Hepatocyte (in vitro differentiated cells): ENCODE measurements at regions not wholly inside any gene's neighbourhood (a gene's known extent, or its start where the extent isn't known, plus 50 kb on each side); places are given as distances from the start of the nearest gene placed in this dataset.

Source experiments
- DNase-seq: peaks from one replicate; pipeline ENCODE4 v3.0.0-alpha.2; 2016; ENCODE audit warnings: low spot score
- H2AFZ ChIP-seq: fragments of 200-600 bp; sonication (generic); 2 replicates; pipeline ENCODE4 v1.6.0; 2016; ENCODE audit warnings: antibody characterized with exemption, mild to moderate bottlenecking
- H3K27ac ChIP-seq: fragments of 200-600 bp; sonication (generic); 2 replicates; pipeline ENCODE4 v1.5.1; 2016; ENCODE audit warnings: mild to moderate bottlenecking
- H3K27me3 ChIP-seq: fragments of 200-600 bp; sonication (generic); 2 replicates; pipeline ENCODE4 v1.6.1; 2016
- H3K36me3 ChIP-seq: fragments of 200-600 bp; sonication (generic); replicated peaks from 2 replicates; pipeline ENCODE4 v1.5.1; 2016; ENCODE audit warnings: low read depth; ENCODE audit not compliant: insufficient read depth
- H3K4me1 ChIP-seq: fragments of 200-600 bp; sonication (generic); 2 replicates; pipeline ENCODE4 v1.5.1; 2016; ENCODE audit warnings: mild to moderate bottlenecking, moderate library complexity; ENCODE audit not compliant: insufficient read depth
- H3K4me2 ChIP-seq: fragments of 200-600 bp; sonication (generic); 2 replicates; pipeline ENCODE4 v1.6.0; 2016
- H3K4me3 ChIP-seq: fragments of 200-600 bp; sonication (generic); 2 replicates; pipeline ENCODE4 v1.5.1; 2016; ENCODE audit warnings: mild to moderate bottlenecking
- H3K79me2 ChIP-seq: fragments of 200-600 bp; sonication (generic); 2 replicates; pipeline ENCODE4 v1.6.0; 2017; ENCODE audit warnings: mild to moderate bottlenecking
- H3K9me2 ChIP-seq: fragments of 200-600 bp; sonication (generic); replicated peaks from 2 replicates; pipeline ENCODE4 v1.6.0; 2017; ENCODE audit warnings: mild to moderate bottlenecking; ENCODE audit not compliant: insufficient read depth
- H3K9me3 ChIP-seq: fragments of 200-600 bp; sonication (generic); 2 replicates; pipeline ENCODE4 v1.5.1; 2016; ENCODE audit warnings: low read depth, mild to moderate bottlenecking
- H4K20me1 ChIP-seq: fragments of 200-600 bp; sonication (generic); 2 replicates; pipeline ENCODE4 v1.6.0; 2016; ENCODE audit warnings: mild to moderate bottlenecking; ENCODE audit not compliant: insufficient read depth, poor library complexity, severe bottlenecking
- CTCF ChIP-seq: fragments of 200-600 bp; sonication (generic); IDR thresholded peaks from 2 replicates; pipeline ENCODE4 v1.5.1; 2016; ENCODE audit warnings: antibody characterized with exemption, mild to moderate bottlenecking; ENCODE audit not compliant: poor library complexity
- EZH2 ChIP-seq: fragments of 200-600 bp; sonication (generic); IDR thresholded peaks from 2 replicates; pipeline ENCODE4 v1.6.1; 2016; ENCODE audit warnings: antibody characterized with exemption, mild to moderate bottlenecking, borderline replicate concordance
- EZH2phosphoT487 ChIP-seq: fragments of 200-600 bp; sonication (generic); IDR thresholded peaks from one replicate; pipeline ENCODE4 v1.6.1; 2018; ENCODE audit warnings: antibody characterized with exemption, mild to moderate bottlenecking, low read depth, moderate library complexity; ENCODE audit not compliant: unreplicated experiment, severe bottlenecking
- WGBS: methylation state at CpG from one replicate; pipeline ENCODE4 v1.1.6; 2016; ENCODE audit warnings: low lambda C conversion rate; ENCODE audit errors: missing lambda C conversion rate; 5-methylcytosine and 5-hydroxymethylcytosine counted together

GRCh38 chr4:83875437-83875836, 339.5 kb downstream of the GPAT3 start:
- H2AFZ ChIP-seq = no peak overlapping the region
- H3K36me3 ChIP-seq = no peaks in the 10 kb centered on the region
- H3K4me3 ChIP-seq = no peak overlapping the region

GRCh38 chr4:83873996-83874395, 338.1 kb downstream of the GPAT3 start:
- Histone ChIP-seq H3K4me3 (no peak overlapping the region), H3K27ac (no peak overlapping the region), H3K36me3 (no peaks in the 10 kb centered on the region), H3K27me3 (no peaks in the 10 kb centered on the region), H3K4me2 (no peak overlapping the region), H2AFZ (no peak overlapping the region), H4K20me1 (no peaks in the 10 kb centered on the region), H3K79me2 (no peaks in the 10 kb centered on the region), H3K9me2 (no peaks in the 10 kb centered on the region), H3K9me3 (no peaks in the 10 kb centered on the region), H3K4me1 (no peaks in the 10 kb centered on the region)
- DNase-seq = no peak
- TF ChIP-seq EZH2 (no peak), CTCF (no peak), EZH2phosphoT487 (no peak)
- WGBS = 86% methylated on average over 2 of the region's 2 CpGs

More at GRCh38 chr4:83875437-83875836, 339.5 kb downstream of the GPAT3 start:
- H3K79me2 ChIP-seq = no peaks in the 10 kb centered on the region
- 62% methylated on average over 2 of the region's 2 CpGs for WGBS
- no peak for DNase-seq
- H4K20me1 ChIP-seq = no peaks in the 10 kb centered on the region
- H3K4me2 ChIP-seq = no peak overlapping the region
- no peaks in the 10 kb centered on the region for H3K4me1 ChIP-seq
- no peak for TF ChIP-seq EZH2phosphoT487
- TF ChIP-seq CTCF = no peak
- no peak for TF ChIP-seq EZH2
- H3K9me2 ChIP-seq = no peaks in the 10 kb centered on the region
- H3K9me3 ChIP-seq = no peaks in the 10 kb centered on the region
- H3K27ac ChIP-seq = no peak overlapping the region
- H3K27me3 ChIP-seq = no peaks in the 10 kb centered on the region

GRCh38 chr4:83870328-83870950, 334.5 kb downstream of the GPAT3 start:
- Histone ChIP-seq H2AFZ (no peak overlapping the region), H3K79me2 (no peaks in the 10 kb centered on the region), H3K4me1 (no peaks in the 10 kb centered on the region), H3K4me2 (no peak overlapping the region), H3K27ac (no peak overlapping the region), H3K9me3 (no peaks in the 10 kb centered on the region), H3K4me3 (no peak overlapping the region), H3K36me3 (no peaks in the 10 kb centered on the region), H3K9me2 (no peaks in the 10 kb centered on the region), H4K20me1 (no peaks in the 10 kb centered on the region), H3K27me3 (no peaks in the 10 kb centered on the region)
- no peak for TF ChIP-seq EZH2
- TF ChIP-seq EZH2phosphoT487 = no peak
- no peak for TF ChIP-seq CTCF
- WGBS = 94% methylated on average over 5 of the region's 5 CpGs
- DNase-seq = no peak
